Hepatocyte (in vitro differentiated cells): ENCODE measurements at regions not wholly inside any gene's neighbourhood (a gene's known extent, or its start where the extent isn't known, plus 50 kb on each side); places are given as distances from the start of the nearest gene placed in this dataset.

Experiments used
- DNase-seq: peaks from one replicate; pipeline ENCODE4 v3.0.0-alpha.2; 2016; ENCODE audit warnings: low spot score
- H2AFZ ChIP-seq: fragments of 200-600 bp; sonication (generic); 2 replicates; pipeline ENCODE4 v1.6.0; 2016; ENCODE audit warnings: antibody characterized with exemption, mild to moderate bottlenecking
- H3K27ac ChIP-seq: fragments of 200-600 bp; sonication (generic); 2 replicates; pipeline ENCODE4 v1.5.1; 2016; ENCODE audit warnings: mild to moderate bottlenecking
- H3K27me3 ChIP-seq: fragments of 200-600 bp; sonication (generic); 2 replicates; pipeline ENCODE4 v1.6.1; 2016
- H3K36me3 ChIP-seq: fragments of 200-600 bp; sonication (generic); replicated peaks from 2 replicates; pipeline ENCODE4 v1.5.1; 2016; ENCODE audit warnings: low read depth; ENCODE audit not compliant: insufficient read depth
- H3K4me1 ChIP-seq: fragments of 200-600 bp; sonication (generic); 2 replicates; pipeline ENCODE4 v1.5.1; 2016; ENCODE audit warnings: mild to moderate bottlenecking, moderate library complexity; ENCODE audit not compliant: insufficient read depth
- H3K4me2 ChIP-seq: fragments of 200-600 bp; sonication (generic); 2 replicates; pipeline ENCODE4 v1.6.0; 2016
- H3K4me3 ChIP-seq: fragments of 200-600 bp; sonication (generic); 2 replicates; pipeline ENCODE4 v1.5.1; 2016; ENCODE audit warnings: mild to moderate bottlenecking
- H3K79me2 ChIP-seq: fragments of 200-600 bp; sonication (generic); 2 replicates; pipeline ENCODE4 v1.6.0; 2017; ENCODE audit warnings: mild to moderate bottlenecking
- H3K9me2 ChIP-seq: fragments of 200-600 bp; sonication (generic); replicated peaks from 2 replicates; pipeline ENCODE4 v1.6.0; 2017; ENCODE audit warnings: mild to moderate bottlenecking; ENCODE audit not compliant: insufficient read depth
- H3K9me3 ChIP-seq: fragments of 200-600 bp; sonication (generic); 2 replicates; pipeline ENCODE4 v1.5.1; 2016; ENCODE audit warnings: low read depth, mild to moderate bottlenecking
- H4K20me1 ChIP-seq: fragments of 200-600 bp; sonication (generic); 2 replicates; pipeline ENCODE4 v1.6.0; 2016; ENCODE audit warnings: mild to moderate bottlenecking; ENCODE audit not compliant: insufficient read depth, poor library complexity, severe bottlenecking
- EZH2 ChIP-seq: fragments of 200-600 bp; sonication (generic); IDR thresholded peaks from 2 replicates; pipeline ENCODE4 v1.6.1; 2016; ENCODE audit warnings: antibody characterized with exemption, mild to moderate bottlenecking, borderline replicate concordance
- EZH2phosphoT487 ChIP-seq: fragments of 200-600 bp; sonication (generic); IDR thresholded peaks from one replicate; pipeline ENCODE4 v1.6.1; 2018; ENCODE audit warnings: antibody characterized with exemption, mild to moderate bottlenecking, low read depth, moderate library complexity; ENCODE audit not compliant: unreplicated experiment, severe bottlenecking
- WGBS: methylation state at CpG from one replicate; pipeline ENCODE4 v1.1.6; 2016; ENCODE audit warnings: low lambda C conversion rate; ENCODE audit errors: missing lambda C conversion rate; 5-methylcytosine and 5-hydroxymethylcytosine counted together
- TF ChIP-seq, protein P1 (sequence below): fragments of 200-600 bp; sonication (generic); IDR thresholded peaks from 2 replicates; pipeline ENCODE4 v1.5.1; 2016; ENCODE audit warnings: antibody characterized with exemption, mild to moderate bottlenecking; ENCODE audit not compliant: poor library complexity

GRCh38 chr5:3786165-3786564, 190.5 kb downstream of the IRX1 start:
- 97% methylated on average over 2 of the region's 2 CpGs for WGBS
- Histone ChIP-seq H4K20me1 (no peaks in the 10 kb centered on the region), H3K4me3 (no peak overlapping the region), H3K79me2 (no peaks in the 10 kb centered on the region), H3K27ac (no peak overlapping the region), H2AFZ (no peak overlapping the region), H3K4me1 (no peaks in the 10 kb centered on the region), H3K27me3 (peaks cover 16% of the 10 kb centered on the region), H3K9me2 (no peaks in the 10 kb centered on the region), H3K4me2 (no peak overlapping the region), H3K9me3 (no peaks in the 10 kb centered on the region), H3K36me3 (no peaks in the 10 kb centered on the region)
- DNase-seq, result no peak
- TF ChIP-seq EZH2 (no peak), EZH2phosphoT487 (no peak)
- TF ChIP-seq, protein P1, sequence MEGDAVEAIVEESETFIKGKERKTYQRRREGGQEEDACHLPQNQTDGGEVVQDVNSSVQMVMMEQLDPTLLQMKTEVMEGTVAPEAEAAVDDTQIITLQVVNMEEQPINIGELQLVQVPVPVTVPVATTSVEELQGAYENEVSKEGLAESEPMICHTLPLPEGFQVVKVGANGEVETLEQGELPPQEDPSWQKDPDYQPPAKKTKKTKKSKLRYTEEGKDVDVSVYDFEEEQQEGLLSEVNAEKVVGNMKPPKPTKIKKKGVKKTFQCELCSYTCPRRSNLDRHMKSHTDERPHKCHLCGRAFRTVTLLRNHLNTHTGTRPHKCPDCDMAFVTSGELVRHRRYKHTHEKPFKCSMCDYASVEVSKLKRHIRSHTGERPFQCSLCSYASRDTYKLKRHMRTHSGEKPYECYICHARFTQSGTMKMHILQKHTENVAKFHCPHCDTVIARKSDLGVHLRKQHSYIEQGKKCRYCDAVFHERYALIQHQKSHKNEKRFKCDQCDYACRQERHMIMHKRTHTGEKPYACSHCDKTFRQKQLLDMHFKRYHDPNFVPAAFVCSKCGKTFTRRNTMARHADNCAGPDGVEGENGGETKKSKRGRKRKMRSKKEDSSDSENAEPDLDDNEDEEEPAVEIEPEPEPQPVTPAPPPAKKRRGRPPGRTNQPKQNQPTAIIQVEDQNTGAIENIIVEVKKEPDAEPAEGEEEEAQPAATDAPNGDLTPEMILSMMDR, result no peak

DNA sequence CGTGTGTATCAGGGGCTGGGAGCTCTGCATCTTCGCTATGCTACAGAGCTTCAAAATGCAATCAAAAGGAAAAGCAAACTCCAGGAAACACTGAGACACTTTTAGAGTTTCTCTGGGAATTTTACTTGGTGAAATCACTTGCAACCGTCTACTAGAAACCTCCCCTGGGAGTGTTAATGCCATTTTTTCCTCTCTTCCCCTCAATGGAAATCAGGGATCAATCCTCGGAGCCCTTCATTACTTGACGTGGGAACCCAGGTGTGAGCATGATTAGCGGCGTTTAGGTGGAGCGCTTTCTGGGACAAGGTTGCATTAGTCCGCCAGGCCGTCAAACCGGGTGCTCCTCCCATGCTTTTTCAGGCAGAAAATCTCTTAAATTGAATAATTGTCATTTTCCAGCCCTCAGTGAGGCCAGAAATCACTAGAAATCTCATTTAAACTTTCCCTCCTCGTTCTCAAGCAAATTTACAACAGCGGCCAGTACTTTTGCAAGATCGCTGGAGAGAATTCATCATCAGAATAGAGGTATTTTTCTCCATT, 191.3 kb downstream of the IRX1 start:
- no peak overlapping the region for H3K4me2 ChIP-seq

DNA sequence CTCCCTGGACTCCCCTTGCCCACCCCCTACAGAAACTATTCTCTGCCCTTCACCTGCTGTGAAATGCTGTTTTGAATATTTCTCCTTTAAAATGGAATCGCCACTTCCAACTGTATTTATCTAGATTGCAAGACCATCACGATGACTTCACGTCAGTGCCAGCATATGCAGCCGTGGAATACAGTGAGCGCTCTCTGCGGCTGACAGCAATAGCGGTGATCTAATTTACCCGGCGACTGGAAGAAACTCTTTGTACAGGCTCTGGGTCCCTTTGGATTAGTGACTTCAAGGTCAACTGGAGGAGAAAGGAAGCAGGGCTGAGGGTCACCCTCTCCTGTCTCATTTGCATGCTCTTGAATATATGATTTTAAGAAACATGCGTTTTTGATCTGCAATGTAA, 192.0 kb downstream of the IRX1 start:
- no peaks in the 10 kb centered on the region for H3K36me3 ChIP-seq
- H4K20me1 ChIP-seq, result no peaks in the 10 kb centered on the region
- 33% methylated on average over 10 of the region's 10 CpGs for WGBS
- no peak overlapping the region for H3K27ac ChIP-seq
- DNase-seq, result no peak
- H3K79me2 ChIP-seq, result no peaks in the 10 kb centered on the region
- no peak overlapping the region for H2AFZ ChIP-seq
- no peaks in the 10 kb centered on the region for H3K9me3 ChIP-seq
- H3K9me2 ChIP-seq, result no peaks in the 10 kb centered on the region
- peaks cover 16% of the 10 kb centered on the region for H3K27me3 ChIP-seq
- H3K4me1 ChIP-seq, result no peaks in the 10 kb centered on the region
- TF ChIP-seq, protein P1, result no peak
- no peak for TF ChIP-seq EZH2
- no peak for TF ChIP-seq EZH2phosphoT487
- H3K4me3 ChIP-seq, result no peak overlapping the region
- H3K4me2 ChIP-seq, result no peak overlapping the region

More for the DNA sequence above, 191.3 kb downstream of the IRX1 start:
- no peaks in the 10 kb centered on the region for H4K20me1 ChIP-seq
- peaks cover 16% of the 10 kb centered on the region for H3K27me3 ChIP-seq
- H3K9me3 ChIP-seq, result no peaks in the 10 kb centered on the region
- no peak for TF ChIP-seq EZH2
- TF ChIP-seq, protein P1, result no peak
- no peaks in the 10 kb centered on the region for H3K4me1 ChIP-seq
- no peak overlapping the region for H2AFZ ChIP-seq
- no peaks in the 10 kb centered on the region for H3K36me3 ChIP-seq
- no peaks in the 10 kb centered on the region for H3K9me2 ChIP-seq
- no peak for DNase-seq
- 58% methylated on average over 14 of the region's 14 CpGs for WGBS
- H3K27ac ChIP-seq, result no peak overlapping the region
- H3K79me2 ChIP-seq, result no peaks in the 10 kb centered on the region
- H3K4me3 ChIP-seq, result no peak overlapping the region

GRCh38 chr5:3789519-3790193, 194.0 kb downstream of the IRX1 start:
- Histone ChIP-seq H3K9me2 (no peaks in the 10 kb centered on the region), H3K9me3 (no peaks in the 10 kb centered on the region), H3K4me1 (no peaks in the 10 kb centered on the region), H4K20me1 (no peaks in the 10 kb centered on the region), H3K4me2 (no peak overlapping the region), H3K79me2 (no peaks in the 10 kb centered on the region), H3K27me3 (peaks cover 16% of the 10 kb centered on the region), H3K4me3 (no peak overlapping the region), H3K36me3 (no peaks in the 10 kb centered on the region), H3K27ac (no peak overlapping the region), H2AFZ (no peak overlapping the region)
- no peak for DNase-seq
- TF ChIP-seq EZH2phosphoT487, result no peak
- TF ChIP-seq EZH2, result no peak
- TF ChIP-seq, protein P1, result no peak
- WGBS, result 67% methylated on average over 14 of the region's 14 CpGs
